Spinal cord (tissue), 9 donors: ENCODE measurements at regions not wholly inside any gene's neighbourhood (a gene's known extent, or its start where the extent isn't known, plus 50 kb on each side); places are given as distances from the start of the nearest gene placed in this dataset.
A peak's percentile ranks its signal among the peaks of the same experiment; 100 is the strongest.

Source experiments
- DNase-seq, 6 donors: peaks; one replicate each; pipeline versions ENCODE4 v3.0.0 to v3.0.0-alpha.2; 2013 to 2015; ENCODE audit warnings: low spot score in 6 of 6, low read depth in 4 of 6
- H3K27ac ChIP-seq: one replicate; pipeline ENCODE4 v1.5.1; 2013; ENCODE audit warnings: low read depth, low read length, control low read depth
- H3K27me3 ChIP-seq: one replicate; pipeline ENCODE4 v1.6.1; 2013; ENCODE audit warnings: low read length; ENCODE audit not compliant: control insufficient read depth, insufficient read depth
- H3K36me3 ChIP-seq: one replicate; pipeline ENCODE4 v1.6.1; 2013; ENCODE audit warnings: low read length; ENCODE audit not compliant: control insufficient read depth, insufficient read depth
- H3K4me1 ChIP-seq: one replicate; pipeline ENCODE4 v1.6.1; 2013; ENCODE audit warnings: low read length; ENCODE audit not compliant: control insufficient read depth, insufficient read depth
- H3K4me3 ChIP-seq: one replicate; pipeline ENCODE4 v1.5.1; 2013; ENCODE audit warnings: low read depth, low read length, control low read depth
- H3K9me3 ChIP-seq: one replicate; pipeline ENCODE4 v1.6.1; 2013; ENCODE audit warnings: low read length; ENCODE audit not compliant: control insufficient read depth, insufficient read depth
- WGBS: methylation state at CpG from one replicate; pipeline ENCODE4 v1.1.5; 2013; ENCODE audit warnings: missing lambda C conversion rate; ENCODE audit not compliant: insufficient coverage; 5-methylcytosine and 5-hydroxymethylcytosine counted together
- donor health status: healthy.

DNA sequence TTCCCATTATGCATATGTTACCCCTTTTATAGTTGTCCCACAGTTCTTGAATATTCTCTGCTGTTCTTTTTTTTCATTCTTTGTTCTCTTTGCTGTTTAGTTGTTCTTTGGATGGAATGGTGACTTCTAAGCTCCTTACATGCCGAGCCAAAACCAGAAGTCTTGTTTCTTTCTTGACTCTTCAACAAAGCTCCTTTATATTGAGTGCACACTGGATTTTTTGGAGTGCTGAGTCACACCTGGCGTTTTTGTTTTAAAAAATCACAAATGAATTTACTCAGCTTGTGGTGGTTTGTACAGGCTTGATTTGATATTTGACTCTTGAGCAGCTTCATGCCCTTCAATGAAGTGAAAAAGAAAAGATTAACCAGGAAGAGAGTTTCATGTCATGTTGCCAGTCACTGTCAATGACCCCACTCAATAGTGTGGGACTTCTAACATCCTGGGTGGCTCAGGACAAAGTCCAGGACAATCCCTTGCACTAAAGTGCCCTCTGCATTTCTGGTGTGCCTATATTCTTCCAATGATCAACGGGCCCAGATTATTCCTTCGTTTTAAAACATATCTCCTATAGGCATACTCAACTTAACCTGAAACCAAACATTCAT is 112.4 kb upstream of the SLC38A4 start:
- no peak for DNase-seq
- no peaks in the 10 kb centered on the region for H3K9me3 ChIP-seq
- no peak overlapping the region for H3K27ac ChIP-seq
- H3K27me3 ChIP-seq = no peaks in the 10 kb centered on the region
- no peak overlapping the region for H3K4me3 ChIP-seq
- no peaks in the 10 kb centered on the region for H3K4me1 ChIP-seq
- no CpG with 5 or more reads among the region's 4 CpGs for WGBS
- H3K36me3 ChIP-seq = no peaks in the 10 kb centered on the region

DNA sequence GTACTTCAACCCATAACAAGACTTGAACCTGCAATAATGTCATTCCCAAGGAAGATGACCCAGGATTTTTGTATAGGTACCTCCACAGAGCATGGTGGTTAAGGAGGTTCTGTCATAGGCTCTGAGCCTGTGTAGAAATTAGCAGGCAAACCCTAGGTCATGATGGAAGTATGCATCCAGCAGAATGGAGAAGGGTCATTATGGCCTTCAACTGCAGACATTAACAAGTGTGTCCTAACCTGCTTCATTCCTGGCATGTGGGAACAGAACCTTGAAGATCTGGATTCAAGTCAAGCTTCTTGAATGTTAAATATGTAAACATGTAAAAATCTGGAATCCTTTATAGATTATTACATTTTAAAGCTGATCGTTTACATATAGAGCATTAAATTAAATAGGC is 116.2 kb upstream of the SLC38A4 start:
- Histone ChIP-seq H3K4me3 (no peak overlapping the region), H3K27ac (no peak overlapping the region), H3K9me3 (no peaks in the 10 kb centered on the region), H3K4me1 (no peaks in the 10 kb centered on the region), H3K36me3 (no peaks in the 10 kb centered on the region), H3K27me3 (no peaks in the 10 kb centered on the region)
- no CpG with 5 or more reads among the region's 1 CpG for WGBS
- no peak for DNase-seq

DNA sequence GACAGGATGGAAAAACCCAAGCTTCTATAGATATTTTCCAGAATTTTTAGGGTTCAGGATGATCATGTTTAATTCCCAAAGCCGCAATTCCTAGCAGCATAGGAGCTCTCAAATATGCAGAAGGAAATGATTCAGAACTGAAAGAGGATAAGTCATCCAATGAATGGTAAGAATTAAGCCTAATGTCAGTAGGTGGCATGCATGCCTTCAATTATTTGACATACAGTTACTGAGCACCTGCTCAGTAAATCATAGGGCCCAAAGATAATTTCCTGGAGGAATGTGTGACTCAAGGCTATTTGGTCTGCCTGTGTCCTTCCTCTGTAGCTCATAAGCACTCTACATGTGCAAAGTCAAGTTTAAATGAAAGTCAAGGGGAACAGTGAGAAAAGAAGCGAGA is 116.8 kb upstream of the SLC38A4 start:
- 100% methylated on average over 1 of the region's 2 CpGs for WGBS
- no peaks in the 10 kb centered on the region for H3K36me3 ChIP-seq
- no peak overlapping the region for H3K27ac ChIP-seq
- H3K4me1 ChIP-seq = no peaks in the 10 kb centered on the region
- no peaks in the 10 kb centered on the region for H3K9me3 ChIP-seq
- no peak overlapping the region for H3K4me3 ChIP-seq
- no peak for DNase-seq
- no peaks in the 10 kb centered on the region for H3K27me3 ChIP-seq

DNA sequence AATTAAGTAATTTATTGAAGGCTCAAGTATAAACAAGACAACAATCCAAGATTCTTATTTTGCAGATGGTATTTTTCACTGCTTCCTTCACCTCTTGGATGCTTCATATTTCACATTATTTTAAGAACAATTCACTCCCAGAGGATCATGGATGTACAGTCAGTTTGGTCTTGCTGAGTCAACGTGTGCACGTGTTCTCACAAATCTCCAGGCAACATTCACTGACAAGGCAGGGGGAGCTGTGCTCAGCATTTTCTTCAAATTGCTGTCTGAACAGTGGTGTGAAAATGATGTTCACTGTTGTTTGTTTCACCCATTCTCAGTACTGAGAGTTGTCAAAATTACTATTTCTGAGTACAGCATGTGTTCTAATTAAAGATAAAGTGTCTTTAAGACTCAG is 118.3 kb upstream of the SLC38A4 start:
- no peaks in the 10 kb centered on the region for H3K9me3 ChIP-seq
- H3K4me1 ChIP-seq = no peaks in the 10 kb centered on the region
- H3K4me3 ChIP-seq = no peak overlapping the region
- peak in 2 of 6 donors; percentile 14 to 59 for DNase-seq
- WGBS = 0% methylated on average over 2 of the region's 2 CpGs
- H3K27ac ChIP-seq = no peak overlapping the region
- no peaks in the 10 kb centered on the region for H3K36me3 ChIP-seq
- H3K27me3 ChIP-seq = no peaks in the 10 kb centered on the region

DNA sequence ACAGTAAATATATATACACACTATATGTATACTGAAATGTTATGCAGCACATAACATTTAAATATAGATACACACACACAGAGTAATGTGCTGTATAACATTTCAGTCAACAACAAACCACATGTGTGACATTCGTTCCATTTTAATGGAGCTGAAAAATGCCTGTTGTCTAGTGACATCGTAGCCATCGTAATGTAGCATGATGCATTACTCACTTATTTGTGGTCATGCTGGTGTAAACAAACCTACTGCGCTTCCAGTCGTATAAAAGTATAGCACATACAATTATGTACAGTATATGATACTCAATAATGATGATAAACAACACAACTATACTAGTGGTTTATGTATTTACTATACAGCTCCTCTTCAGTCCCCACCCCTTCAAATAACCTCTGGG is 119.0 kb upstream of the SLC38A4 start:
- Histone ChIP-seq H3K27me3 (no peaks in the 10 kb centered on the region), H3K4me1 (no peaks in the 10 kb centered on the region), H3K36me3 (no peaks in the 10 kb centered on the region), H3K27ac (no peak overlapping the region), H3K4me3 (no peak overlapping the region), H3K9me3 (no peaks in the 10 kb centered on the region)
- WGBS = no CpG with 5 or more reads among the region's 5 CpGs
- no peak for DNase-seq

DNA sequence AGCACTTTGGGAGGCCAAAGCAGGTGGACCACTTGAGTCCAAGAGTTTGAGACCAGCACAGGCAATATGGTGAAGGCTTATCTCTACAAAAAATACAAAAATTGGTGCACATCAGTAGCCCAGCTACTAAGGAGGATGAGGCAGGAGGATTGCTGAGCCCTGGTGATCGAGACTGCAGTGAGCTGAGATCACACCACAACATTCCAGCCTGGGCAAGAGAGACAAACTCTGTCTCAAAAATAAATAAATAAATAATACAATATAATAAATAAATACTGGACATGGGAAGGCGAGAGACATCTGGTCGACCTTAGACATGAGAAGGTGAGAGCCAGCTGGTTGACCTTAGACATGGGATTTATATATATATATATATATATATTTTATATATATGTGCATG is 119.8 kb upstream of the SLC38A4 start:
- no CpG with 5 or more reads among the region's 3 CpGs for WGBS
- H3K36me3 ChIP-seq = no peaks in the 10 kb centered on the region
- H3K27ac ChIP-seq = no peak overlapping the region
- H3K9me3 ChIP-seq = no peaks in the 10 kb centered on the region
- no peak overlapping the region for H3K4me3 ChIP-seq
- no peaks in the 10 kb centered on the region for H3K27me3 ChIP-seq
- H3K4me1 ChIP-seq = no peaks in the 10 kb centered on the region
- DNase-seq = no peak

DNA sequence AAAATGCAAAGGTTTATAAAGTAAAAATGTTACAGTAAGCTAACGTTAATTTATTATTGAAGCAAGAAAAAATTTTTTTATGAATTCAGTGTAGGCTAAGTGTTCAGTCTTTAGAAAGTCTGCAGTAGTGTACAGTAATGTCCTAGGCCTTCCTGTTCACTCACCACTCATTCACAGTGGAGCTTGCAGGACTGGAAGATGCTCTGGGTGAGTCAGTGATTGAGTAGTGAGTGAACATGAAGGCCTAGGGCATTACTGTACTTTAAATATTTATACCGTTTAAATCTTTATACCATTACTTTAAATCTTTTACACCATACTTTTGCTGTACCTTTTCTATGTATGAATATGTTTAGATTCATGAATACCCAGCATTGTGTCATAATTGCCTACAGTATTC is 120.3 kb upstream of the SLC38A4 start:
- Histone ChIP-seq H3K36me3 (no peaks in the 10 kb centered on the region), H3K4me3 (no peak overlapping the region), H3K9me3 (no peaks in the 10 kb centered on the region), H3K4me1 (no peaks in the 10 kb centered on the region), H3K27ac (no peak overlapping the region), H3K27me3 (no peaks in the 10 kb centered on the region)
- no CpG with 5 or more reads among the region's 2 CpGs for WGBS
- DNase-seq = no peak

DNA sequence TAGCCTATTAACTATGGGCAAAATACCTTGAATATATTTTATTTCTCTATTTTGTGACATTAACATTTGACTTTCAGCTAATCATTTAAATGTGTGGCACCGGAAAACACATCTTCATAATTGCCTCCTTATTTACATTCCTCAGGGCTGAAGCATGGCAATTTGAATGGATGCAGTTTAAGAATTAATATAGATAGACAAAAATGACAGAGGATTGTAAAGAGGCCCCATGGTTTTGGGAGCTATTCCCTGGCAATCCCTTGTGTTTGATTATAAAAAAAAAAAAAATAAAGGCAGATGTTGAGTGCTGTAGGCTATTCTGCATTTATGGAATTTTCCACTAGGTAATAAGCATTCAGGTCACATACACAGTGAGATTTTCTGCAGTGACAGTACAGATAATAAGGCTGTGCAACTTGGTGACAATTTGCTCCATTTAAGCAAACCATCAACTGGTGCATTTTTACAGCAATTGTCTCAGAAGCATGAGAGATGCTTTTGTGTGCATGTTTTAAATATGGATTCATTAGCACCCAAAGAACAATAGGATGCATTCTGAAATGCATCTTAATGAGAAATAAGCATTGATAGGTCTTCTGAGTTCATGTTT is 123.2 kb upstream of the SLC38A4 start:
- Histone ChIP-seq H3K4me3 (no peak overlapping the region), H3K9me3 (no peaks in the 10 kb centered on the region), H3K4me1 (no peaks in the 10 kb centered on the region), H3K27me3 (no peaks in the 10 kb centered on the region), H3K36me3 (no peaks in the 10 kb centered on the region), H3K27ac (no peak overlapping the region)
- WGBS = no CpG with 5 or more reads among the region's 1 CpG
- peak; percentile 9 to 92 (median 30) for DNase-seq

DNA sequence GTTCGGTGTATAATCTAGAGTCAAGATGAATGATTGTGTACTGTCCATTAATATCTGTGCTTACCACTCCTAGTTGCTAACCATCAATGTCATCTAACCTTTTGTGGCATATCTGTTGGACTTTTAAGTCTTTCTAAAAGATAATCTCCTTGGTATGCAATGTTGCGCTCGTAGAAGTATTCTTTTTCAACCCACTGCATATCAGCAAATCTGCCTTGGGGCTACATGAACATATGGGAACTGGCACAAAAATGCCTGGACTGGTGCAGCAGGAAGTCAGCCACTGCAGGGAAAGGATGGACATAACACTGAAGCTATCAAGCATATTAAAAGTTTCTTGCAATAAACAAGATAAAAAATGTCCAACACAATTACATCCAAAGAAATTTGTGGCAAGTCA is 124.3 kb upstream of the SLC38A4 start:
- no peaks in the 10 kb centered on the region for H3K36me3 ChIP-seq
- H3K4me3 ChIP-seq = no peak overlapping the region
- H3K4me1 ChIP-seq = no peaks in the 10 kb centered on the region
- no peak overlapping the region for H3K27ac ChIP-seq
- WGBS = 86% methylated on average over 2 of the region's 3 CpGs
- DNase-seq = no peak
- no peaks in the 10 kb centered on the region for H3K9me3 ChIP-seq
- no peaks in the 10 kb centered on the region for H3K27me3 ChIP-seq

DNA sequence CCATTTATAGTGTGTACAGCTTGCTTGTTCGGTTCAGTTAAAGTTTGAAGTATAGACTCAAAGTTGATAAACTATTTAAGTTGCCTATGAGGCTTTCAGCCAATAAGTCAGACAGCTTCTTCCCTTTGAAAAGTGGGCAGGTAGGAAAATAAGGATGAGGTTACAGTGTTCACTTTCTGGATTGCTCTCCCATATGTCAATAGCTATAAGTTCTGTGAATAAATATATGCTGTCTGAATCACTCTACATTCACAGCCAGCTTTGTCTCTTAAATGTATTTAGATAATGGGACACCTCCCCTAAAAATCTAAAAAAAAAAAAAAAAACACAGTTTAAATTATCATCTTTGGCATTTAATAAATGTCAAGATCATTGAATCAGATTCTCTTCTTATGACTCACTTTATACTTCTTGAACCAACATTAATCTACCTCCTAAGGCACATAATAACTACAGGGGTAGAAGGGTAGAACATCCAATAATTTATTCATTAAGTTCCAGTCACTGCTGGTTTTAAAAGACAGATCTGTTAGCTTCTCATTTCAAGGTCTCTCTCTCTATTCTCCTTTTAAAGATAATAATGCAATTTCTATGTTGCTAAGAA is 126.4 kb upstream of the PCED1B start:
- Histone ChIP-seq H3K4me3 (no peak overlapping the region), H3K27ac (no peak overlapping the region), H3K9me3 (no peaks in the 10 kb centered on the region), H3K27me3 (no peaks in the 10 kb centered on the region), H3K4me1 (no peaks in the 10 kb centered on the region), H3K36me3 (no peaks in the 10 kb centered on the region)
- no peak for DNase-seq
- WGBS = no CpG with 5 or more reads among the region's 1 CpG
